ENCODE measurements at regions not wholly inside any gene's neighbourhood (a gene's known extent, or its start where the extent isn't known, plus 50 kb on each side); places are given as distances from the start of the nearest gene placed in this dataset.

- no peak for DNase-seq (ENCODE audit: low read depth)
- no peak for TF ChIP-seq CTCF (IDR thresholded peaks at IDR 0.05; ENCODE audit: insufficient read depth, low read depth, low read length, missing control alignments)
- H3K4me3 ChIP-seq (ENCODE audit: low read depth, low read length) = no peak overlapping the region
Observed at GRCh38 chr2:33897741-33898140, 298.6 kb upstream of the FAM98A start.

GRCh38 chr2:33893824-33894223, 294.7 kb upstream of the FAM98A start:
- no peak for TF ChIP-seq CTCF (IDR thresholded peaks at IDR 0.05; ENCODE audit: insufficient read depth, low read depth, low read length, missing control alignments)
- no peak for DNase-seq (ENCODE audit: low read depth)

GRCh38 chr2:33891616-33892015, 292.5 kb upstream of the FAM98A start:
- no peak for DNase-seq (ENCODE audit: low read depth)
- no peak overlapping the region for H3K4me3 ChIP-seq (ENCODE audit: low read depth, low read length)
- TF ChIP-seq CTCF (IDR thresholded peaks at IDR 0.05; ENCODE audit: insufficient read depth, low read depth, low read length, missing control alignments) = no peak

More at GRCh38 chr2:33893824-33894223, 294.7 kb upstream of the FAM98A start:
- no peak overlapping the region for H3K4me3 ChIP-seq (ENCODE audit: low read depth, low read length)

- no peak for DNase-seq (ENCODE audit: low read depth)
- TF ChIP-seq CTCF (IDR thresholded peaks at IDR 0.05; ENCODE audit: insufficient read depth, low read depth, low read length, missing control alignments) = no peak
- H3K4me3 ChIP-seq (ENCODE audit: low read depth, low read length) = no peak overlapping the region
Observed at GRCh38 chr2:33890686-33891085, 291.6 kb upstream of the FAM98A start.

- no peak overlapping the region for H3K4me3 ChIP-seq (ENCODE audit: low read depth, low read length)
- no peak for DNase-seq (ENCODE audit: low read depth)
- no peak for TF ChIP-seq CTCF (IDR thresholded peaks at IDR 0.05; ENCODE audit: insufficient read depth, low read depth, low read length, missing control alignments)
Observed at GRCh38 chr2:33877348-33878016, 278.4 kb upstream of the FAM98A start.

- DNase-seq (ENCODE audit: low read depth) = no peak
- TF ChIP-seq CTCF (IDR thresholded peaks at IDR 0.05; ENCODE audit: insufficient read depth, low read depth, low read length, missing control alignments) = no peak
- no peak overlapping the region for H3K4me3 ChIP-seq (ENCODE audit: low read depth, low read length)
Observed at GRCh38 chr2:33873076-33873605, 274.0 kb upstream of the FAM98A start.

All from GM12865 (cell line).